DLD1 (cell line): ENCODE measurements at regions not wholly inside any gene's neighbourhood (a gene's known extent, or its start where the extent isn't known, plus 50 kb on each side); places are given as distances from the start of the nearest gene placed in this dataset.
"Not testable (repeated sequence)": the region's sequence is repeated elsewhere in the genome, so short reads cannot be mapped to it uniquely, and the experiment has no call there.

Experiments
- in situ Hi-C: cut with HindIII; loops from 2 replicates; pipeline ENCODE4 v1.10.0; 2017; ENCODE audit warnings: low sequenced_read_pairs

DNA sequence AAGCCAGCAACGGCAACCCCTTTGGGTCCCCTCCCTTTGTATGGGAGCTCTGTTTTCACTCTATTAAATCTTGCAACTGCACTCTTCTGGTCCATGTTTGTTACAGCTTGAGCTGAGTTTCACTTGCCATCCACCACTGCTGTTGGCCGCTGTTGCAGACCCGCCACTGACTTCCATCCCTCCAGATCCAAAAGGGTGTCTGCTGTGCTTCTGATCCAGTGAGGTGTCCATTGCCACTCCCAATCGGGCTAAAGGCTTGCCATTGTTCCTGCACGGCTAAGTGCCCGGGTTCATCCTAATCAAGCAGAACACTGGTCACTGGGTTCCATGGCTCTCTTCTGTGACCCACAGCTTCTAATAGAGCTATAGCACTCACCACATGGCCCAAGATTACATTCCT is 615.1 kb downstream of the CETN3 start:
- in situ Hi-C loops, result not testable (repeated sequence)

DNA sequence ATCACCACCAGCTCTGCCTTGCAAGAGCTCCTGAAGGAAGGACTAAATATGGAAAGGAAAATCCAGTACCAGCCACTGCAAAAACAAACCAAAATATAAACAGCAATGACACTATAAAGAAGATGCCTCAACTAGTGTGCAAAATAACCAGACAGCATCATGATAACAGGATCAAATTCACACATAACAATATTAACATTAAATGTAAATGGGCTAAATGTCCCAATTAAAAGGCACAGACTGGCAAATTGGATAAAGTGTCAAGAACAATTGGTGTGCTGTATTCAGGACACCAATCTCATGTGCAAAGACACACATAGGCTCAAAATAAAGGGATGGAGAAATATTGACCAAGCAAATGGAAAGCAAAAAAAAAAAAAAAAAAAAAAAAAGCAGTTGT is 629.8 kb downstream of the CETN3 start:
- in situ Hi-C loops, result not testable (repeated sequence)

DNA sequence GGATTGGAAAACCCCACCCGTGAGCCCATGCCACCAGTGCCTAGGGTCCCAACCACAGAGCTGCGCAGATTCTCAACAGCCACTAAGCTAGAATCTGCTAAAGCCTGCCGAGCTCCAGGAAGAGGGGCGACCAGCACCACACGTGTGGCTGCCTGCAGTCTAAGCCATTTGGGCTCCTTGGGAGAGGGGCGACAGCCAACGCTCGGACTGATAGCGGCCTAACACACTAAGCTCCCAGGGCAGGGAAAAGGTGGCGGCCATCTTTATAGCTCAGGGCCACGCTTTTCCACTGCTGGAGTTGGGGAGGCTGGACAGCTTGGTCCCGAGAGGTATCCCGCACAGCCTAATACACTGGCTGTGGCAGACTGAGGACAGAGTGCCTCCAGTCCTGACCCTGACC is 631.8 kb downstream of the CETN3 start:
- in situ Hi-C loops, result no loop called here

DNA sequence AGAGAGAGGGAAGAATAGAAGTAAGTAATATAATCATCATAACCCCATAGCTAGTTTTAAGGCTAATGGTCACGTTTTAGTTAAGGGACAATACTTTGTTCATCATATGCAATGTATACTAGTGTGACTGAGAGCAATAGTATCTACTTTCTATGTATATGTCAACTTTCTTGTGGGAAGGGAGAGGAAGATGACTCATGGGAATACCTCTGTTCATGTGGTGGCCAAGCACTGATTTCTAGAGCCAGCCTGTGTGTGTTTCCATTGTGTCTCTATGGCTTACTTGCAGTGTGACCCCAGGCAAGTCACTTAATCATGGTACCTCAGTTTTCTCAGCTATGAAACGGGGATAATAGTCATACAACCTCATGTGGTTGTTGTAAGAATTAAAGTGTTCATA is 639.6 kb downstream of the CETN3 start:
- in situ Hi-C loops, result no loop called here

DNA sequence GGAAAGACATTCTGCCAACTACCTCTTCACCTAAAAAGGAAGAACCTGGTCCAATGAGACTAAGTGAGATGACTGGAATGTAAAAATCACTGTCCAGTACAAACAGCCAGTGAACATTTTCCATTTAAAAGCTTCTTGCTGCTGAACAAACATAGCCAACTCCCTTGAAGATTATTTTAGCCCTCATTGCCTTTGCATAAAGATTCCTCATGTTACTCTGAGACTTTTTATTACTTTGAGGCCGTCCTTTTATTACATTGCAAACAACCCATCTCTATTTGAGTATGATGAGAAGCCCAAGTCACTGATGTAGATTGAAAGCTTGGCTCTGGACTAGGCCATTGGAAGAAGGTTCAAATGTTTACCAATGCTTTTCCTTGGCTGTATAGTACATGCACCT is 649.8 kb downstream of the CETN3 start:
- in situ Hi-C loops, result no loop called here

DNA sequence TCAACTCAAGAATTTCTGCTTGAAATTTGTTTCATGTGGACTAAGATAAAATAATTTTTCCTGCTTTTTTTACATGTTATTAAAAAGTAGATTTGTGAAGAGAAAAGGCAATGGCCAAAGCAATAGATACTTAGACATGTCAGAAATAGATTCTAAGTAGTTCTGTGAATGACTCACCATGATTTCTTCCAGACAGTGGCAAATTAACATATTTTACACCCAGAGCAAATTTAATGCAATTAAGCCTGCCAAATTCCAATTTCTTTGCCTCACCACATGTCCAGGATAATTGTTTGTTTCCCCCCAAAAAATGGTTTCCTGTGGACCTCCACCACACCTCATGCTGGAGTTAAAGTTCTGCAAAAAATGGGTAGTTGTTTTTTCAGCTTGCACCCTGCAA is 651.4 kb downstream of the CETN3 start:
- in situ Hi-C loops, result no loop called here

DNA sequence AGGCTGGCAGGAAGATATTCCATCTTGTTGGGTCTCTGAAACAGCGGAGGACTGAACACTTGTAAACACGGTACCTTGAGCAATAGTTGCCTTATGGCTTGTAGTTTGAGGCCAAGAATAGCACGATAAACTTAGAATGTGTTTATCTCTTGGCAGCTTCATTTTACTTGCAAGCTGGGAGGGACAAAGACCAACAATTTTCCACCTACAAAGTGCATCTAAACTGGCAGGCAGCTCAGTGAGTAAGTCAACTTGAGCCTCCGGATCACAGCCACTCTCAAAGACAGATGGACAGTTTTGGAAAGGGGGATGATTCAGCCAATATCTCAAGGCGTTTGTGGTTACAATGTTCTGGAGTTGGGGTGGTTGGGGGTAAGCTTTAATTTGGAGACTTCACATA is 652.6 kb downstream of the CETN3 start:
- in situ Hi-C loops, result no loop called here

DNA sequence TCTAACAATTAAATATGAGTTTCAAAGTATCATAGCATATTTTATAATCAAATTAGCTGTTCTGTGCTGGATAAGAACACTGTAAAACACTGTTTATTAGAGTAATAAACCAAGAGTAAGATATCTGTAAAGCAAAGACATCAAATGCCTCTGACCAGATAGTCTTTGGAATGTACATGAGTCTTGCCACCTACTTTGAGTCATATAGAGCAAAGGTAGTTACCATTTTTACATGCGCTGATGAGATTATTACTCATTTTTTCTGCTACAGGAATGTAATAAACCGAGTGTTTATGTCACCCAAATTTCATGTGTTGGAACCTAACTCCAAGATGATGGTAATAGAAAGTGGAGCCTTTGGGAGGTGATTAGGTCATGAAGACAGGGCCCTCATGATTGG is 654.5 kb downstream of the CETN3 start:
- in situ Hi-C loops, result no loop called here

DNA sequence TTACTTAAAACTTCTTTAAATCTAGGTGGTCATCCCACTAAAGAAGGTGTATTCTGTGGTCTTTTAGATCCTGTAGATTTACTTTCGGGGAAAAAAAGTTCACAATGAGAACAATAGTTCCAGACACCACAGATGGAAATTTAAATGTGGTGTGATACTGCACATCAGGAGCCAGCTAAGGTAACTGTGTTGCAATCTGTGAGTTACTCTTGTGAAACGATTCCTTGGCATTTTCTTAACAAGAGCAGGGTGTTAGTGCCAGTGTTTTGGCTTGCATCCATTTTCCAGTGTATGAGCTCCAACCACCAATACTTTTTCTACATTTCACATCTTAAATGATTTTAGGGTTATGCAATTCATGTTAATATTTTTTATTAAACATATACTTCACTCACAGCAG is 674.5 kb downstream of the CETN3 start:
- in situ Hi-C loops, result no loop called here

DNA sequence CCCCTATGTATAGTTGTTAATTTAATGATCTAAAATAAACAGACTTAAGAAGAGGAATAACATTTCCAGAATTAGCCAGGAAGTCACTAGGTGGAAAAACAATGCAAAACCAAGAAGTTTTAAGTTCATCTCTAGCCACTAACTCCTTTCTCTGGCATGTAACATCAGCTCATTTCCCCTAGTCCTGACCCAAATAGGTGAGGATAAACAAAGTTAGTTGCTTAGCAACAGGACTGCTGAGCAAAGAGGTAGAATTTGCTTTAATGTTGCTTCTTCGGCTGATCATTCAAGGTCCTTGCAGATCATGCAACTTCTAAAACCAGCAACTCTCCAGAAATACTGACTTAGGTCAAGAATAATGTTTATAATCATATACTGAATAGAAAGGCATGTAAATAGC is 675.8 kb downstream of the CETN3 start:
- in situ Hi-C loops, result no loop called here

DNA sequence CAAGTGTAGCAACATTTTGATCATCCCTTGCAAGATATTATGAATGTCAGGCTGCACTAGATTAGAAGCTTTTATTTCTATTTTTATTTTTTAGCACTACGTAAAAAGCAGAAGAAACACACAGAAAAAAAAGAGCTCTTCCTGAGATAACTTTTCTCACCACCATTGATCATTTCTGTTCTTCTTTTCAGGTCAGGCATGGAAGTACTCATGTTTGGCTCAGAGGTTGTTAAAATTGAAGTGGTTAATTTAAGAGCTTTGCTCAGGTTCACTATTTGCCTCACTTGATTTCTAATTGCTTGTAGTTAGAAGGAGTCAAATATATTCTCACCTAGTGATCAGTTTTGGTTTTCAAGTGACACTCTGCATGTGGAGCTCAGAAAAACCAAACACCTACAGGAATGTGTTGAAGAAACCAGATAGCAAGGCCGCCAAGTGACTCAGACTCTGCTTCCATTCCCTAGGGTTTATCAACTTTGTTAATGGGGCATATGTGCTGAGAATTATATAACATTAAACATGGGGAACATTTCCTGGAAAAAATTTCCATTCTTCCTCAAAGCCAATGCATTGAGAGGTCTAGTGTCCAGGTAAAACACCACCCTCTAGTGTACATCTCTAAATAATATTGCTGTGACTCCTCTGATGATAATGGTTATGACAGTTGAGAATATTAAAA is 679.8 kb downstream of the CETN3 start:
- in situ Hi-C loops, result no loop called here

DNA sequence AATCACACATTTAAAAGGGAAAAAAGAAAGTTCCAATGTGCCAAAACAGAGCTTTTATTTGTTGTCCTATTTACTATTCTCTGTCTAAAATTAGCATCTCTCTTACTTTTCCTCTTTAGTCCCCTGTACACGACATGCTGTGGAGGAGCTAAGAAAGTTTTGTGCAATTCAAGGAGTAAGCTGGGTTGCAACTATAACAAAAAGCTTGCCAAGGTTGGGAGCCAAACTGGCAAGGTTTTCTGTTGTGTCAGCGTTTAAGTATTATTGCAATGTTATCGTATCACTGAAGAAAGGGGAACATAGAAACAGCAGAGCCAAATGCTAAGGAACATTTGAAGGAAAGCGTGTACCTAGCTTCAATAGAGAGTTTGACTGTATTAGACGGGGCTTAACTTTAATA is 680.8 kb downstream of the CETN3 start:
- in situ Hi-C loops, result no loop called here

DNA sequence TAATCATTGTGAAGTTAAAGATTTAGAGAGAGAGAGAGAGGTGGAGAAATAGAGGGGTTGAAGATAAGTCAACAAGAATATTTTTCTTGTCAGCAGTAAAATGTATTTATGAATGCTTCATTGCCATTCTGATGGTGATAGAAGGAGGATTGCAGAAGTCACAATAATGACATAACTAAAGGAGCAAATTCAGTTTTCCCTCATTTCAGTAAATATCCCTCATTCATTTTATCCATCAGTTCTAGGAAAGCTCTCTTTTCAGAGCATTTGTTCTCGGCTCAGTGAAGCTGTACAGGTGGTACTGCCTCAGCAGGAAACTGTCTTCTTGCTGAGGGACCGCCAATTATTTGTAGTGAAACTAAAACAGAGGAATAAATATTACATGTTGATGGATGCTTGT is 681.4 kb downstream of the CETN3 start:
- in situ Hi-C loops, result no loop called here

DNA sequence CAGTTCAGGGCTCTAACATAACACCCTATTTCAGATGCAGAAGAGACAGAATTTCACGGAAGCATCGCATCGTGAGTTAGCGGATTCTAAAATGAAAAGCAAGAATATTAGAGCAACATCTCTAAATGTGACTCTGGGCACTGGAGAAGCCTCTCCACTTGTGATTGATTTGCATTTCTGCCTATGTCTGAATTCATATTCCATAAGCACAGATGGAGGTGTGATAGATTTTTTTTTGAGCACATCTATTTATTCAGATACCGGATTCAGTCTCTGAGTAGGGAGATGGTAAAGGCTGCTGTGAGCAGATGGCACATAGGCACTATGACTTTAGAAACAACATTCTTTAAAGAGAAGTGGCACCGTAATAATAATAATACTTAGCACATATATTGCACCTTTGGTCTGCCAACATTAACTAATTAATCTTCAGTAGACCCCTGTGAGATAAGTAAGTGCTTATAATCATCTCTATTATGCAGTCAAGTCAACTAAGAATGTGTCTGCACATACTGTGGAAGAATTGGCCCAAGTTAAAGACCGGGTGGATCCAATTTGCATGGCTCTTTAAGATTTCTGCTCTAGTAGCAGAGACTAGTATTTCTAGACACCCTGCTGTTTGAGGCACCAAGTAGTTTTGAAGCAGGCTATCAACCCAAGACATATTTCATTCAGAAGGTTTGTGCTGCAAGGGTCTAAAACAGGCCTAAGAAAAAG is 685.0 kb downstream of the CETN3 start:
- in situ Hi-C loops, result no loop called here

DNA sequence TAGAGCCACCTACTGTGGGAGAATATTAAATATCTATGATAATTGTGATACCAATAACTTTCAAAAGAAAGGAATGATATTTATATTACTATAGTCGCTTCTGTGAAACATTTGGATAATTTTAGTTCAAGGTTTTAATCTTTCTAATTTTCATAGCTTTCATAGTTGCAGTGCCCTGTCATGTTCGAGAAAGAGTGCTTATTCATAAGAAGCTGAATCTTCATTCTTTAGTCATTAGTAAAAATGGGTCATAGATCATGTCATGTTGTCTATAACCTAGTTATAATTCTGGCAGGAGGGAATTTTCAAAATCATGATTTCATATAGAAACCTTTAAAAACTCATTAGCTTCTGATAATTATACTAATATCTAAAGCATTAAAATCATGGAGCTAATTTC is 685.6 kb downstream of the CETN3 start:
- in situ Hi-C loops, result no loop called here

DNA sequence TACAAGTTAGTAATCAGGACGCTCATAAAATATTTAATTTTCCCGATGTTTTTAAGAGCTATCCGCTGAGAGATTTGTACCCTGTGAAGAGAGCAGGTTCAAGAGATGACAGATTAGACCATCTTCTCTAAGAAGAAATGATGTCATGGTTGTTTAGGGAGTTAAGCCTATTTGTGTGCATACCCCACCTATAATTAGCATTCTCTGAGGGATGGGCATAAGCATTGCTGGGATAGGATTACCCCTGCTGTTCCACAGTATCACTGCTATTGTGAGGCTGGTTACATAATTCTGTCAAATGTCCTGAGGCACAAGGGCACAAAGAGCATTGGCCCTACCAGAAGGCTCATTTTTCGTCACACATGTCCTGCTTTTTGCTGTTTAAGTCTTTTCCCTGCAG is 687.0 kb downstream of the CETN3 start:
- in situ Hi-C loops, result no loop called here

DNA sequence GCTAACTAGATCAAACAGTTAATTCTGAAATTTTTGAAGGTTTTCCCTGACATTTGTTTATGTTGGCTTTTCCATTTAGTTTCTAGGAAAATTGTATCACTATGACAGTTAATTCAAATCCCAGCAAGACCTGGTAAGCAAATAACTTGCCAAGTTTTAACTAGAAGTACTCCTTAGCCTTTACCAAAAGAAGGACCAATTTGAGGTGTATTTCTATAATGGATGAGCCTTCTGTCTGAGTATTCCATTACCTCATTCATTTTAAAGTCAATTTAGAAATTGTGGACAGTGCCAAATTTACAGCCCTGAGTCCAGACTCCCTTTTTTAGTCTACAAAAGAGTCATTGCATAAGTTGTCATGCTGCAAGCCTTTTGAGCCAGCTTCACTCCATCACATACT is 687.6 kb downstream of the CETN3 start:
- in situ Hi-C loops, result no loop called here

DNA sequence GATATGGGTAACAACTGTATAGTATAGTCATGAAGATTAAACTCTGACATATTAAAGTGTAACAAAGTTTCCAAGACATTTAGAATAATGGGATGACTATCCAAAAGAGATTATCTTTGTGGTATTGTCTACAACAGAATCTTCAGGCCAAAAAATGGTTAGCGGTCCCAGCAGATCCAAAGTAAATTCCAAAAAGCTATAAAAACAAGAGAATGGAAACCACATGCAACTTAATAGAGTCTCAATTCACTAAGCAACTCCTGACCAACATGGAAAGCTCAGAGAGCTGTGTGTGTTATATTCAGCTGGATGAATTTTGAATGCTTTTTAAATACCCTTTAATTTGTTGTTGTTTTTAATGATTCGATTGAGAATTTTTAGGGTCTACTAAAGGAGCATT is 688.2 kb downstream of the CETN3 start:
- in situ Hi-C loops, result no loop called here

DNA sequence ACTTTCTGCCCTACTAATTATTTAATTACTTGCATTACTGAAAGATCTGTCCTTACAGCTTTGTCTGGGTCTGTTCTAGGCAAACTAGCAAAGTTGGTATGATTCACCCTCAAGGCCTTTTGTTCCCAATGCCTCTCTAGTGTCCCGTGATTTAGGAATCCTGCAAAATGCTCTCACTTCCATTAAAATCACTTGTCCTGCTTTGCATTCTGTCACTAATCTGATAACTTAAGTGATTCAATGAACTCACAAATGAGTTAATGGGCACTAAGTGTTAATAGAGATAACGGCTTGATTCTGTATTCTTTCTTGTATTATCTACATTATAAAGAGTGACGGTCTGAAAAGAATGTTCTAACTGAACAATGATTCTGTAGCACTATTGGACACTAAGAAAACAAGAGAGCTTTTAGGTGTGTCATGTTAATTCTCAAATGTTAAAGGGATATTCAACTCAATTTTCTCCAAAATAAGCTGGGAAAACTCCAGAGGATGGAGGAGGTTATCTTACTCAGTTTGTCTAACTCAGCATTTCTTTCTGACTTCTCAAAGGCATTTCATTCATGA is 697.3 kb downstream of the CETN3 start:
- in situ Hi-C loops, result no loop called here

DNA sequence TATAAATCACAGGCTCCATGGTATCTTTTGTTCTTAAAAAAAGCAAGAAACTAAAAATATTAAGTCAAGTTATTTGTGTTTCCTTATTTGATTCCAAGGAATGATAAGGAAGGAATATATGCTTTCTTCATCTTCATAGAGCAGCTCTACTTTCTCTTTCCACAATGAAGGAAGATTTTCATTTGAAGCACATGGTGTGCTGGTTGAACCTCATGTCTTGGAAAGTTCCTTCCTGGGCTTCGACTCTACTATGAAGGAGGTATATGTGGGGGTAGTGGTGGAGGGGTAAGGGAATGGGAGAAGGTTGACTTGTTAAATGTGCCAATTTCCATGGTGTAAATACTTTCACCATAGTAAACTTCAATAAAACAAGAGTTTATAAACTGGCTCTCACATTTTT is 698.0 kb downstream of the CETN3 start:
- in situ Hi-C loops, result no loop called here

DNA sequence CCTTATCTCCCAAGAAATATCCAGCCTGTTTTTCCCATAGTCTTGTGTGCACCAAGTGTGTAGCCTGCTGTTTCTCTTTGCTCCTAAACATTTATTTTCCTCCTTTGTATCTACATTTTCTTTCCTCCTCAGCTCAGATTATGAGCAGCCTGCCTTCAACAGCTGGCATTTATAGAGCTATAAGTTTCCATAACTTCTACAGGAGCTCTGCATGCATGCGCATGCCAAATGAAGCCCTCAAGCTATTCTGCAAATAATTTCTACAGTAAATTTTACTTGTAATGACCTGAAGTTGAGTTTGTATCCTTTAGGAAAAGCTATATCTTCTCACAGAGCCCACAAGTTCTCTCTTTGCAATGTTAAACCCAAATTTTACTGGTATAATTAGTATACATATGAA is 699.5 kb downstream of the CETN3 start:
- in situ Hi-C loops, result no loop called here

DNA sequence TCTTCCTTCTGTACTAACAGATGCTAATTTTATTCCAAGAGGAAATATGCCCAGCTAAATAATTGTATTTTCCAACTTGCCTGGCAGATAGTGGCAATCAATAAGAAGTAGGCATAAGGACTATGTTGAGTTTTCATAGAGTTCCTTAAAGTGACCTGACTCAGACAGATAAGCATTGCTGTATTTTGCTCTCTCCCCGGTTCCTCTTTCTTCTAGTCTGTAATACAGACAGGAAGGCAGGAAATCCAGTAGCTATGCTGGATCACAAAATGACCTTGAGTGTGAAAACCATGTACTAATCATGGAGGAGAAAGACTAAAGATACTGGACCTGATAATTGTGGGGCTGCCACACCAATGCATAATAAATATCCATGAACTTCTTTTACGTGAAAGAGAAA is 701.7 kb downstream of the CETN3 start:
- in situ Hi-C loops, result no loop called here

DNA sequence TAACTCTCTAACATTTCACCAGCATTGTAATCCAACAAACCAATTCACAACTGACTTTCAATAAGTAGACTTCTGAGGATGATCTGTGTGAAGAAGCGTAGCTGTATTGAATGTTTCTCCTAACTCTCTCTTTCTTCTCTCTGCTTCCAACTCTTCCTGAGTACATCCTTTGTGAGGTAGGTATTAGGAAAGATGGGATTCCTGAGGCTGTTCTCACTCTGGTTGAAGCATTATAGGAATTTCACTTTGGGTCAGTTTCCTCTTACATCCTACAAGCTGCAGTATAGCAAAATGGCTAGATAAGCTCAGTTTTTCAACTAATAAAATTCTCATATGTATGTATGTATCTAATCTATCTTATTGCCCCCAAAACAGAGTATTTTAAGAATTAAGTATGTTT is 702.8 kb downstream of the CETN3 start:
- in situ Hi-C loops, result no loop called here
